Loucy (cell line): ENCODE measurements at regions not wholly inside any gene's neighbourhood (a gene's known extent, or its start where the extent isn't known, plus 50 kb on each side); places are given as distances from the start of the nearest gene placed in this dataset.

Experiments
- EZH2phosphoT487 ChIP-seq: fragments of 200-600 bp; IDR thresholded peaks from 2 replicates; pipeline ENCODE4 v1.6.1; 2018; ENCODE audit warnings: antibody characterized with exemption, mild to moderate bottlenecking, moderate library complexity, borderline replicate concordance
- TF ChIP-seq, protein P1 (sequence below): fragments of 200-600 bp; sonication (generic); conservative IDR thresholded peaks from 2 replicates; pipeline ENCODE4 v1.5.1; 2014; ENCODE audit warnings: mild to moderate bottlenecking, antibody characterized with exemption, low read length

DNA sequence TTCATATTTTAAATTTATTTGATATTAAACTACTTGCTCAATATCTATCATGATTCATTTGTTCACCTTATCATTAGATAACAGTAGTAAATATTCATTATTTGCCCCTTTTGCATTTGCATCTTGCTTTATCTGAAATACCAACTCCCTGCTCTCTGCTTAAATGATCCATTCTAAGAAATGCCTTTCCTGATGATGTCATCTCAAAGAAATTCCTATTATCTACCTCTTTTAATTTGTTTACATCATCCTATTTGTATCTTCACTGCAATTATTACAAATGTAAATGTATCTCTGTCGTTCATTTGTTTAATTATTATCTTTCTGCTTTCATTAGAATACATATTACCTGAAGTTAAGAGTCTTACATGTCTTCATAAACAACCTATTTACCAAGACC is 549.9 kb downstream of the CBLN2 start:
- TF ChIP-seq, protein P1, sequence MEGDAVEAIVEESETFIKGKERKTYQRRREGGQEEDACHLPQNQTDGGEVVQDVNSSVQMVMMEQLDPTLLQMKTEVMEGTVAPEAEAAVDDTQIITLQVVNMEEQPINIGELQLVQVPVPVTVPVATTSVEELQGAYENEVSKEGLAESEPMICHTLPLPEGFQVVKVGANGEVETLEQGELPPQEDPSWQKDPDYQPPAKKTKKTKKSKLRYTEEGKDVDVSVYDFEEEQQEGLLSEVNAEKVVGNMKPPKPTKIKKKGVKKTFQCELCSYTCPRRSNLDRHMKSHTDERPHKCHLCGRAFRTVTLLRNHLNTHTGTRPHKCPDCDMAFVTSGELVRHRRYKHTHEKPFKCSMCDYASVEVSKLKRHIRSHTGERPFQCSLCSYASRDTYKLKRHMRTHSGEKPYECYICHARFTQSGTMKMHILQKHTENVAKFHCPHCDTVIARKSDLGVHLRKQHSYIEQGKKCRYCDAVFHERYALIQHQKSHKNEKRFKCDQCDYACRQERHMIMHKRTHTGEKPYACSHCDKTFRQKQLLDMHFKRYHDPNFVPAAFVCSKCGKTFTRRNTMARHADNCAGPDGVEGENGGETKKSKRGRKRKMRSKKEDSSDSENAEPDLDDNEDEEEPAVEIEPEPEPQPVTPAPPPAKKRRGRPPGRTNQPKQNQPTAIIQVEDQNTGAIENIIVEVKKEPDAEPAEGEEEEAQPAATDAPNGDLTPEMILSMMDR: no peak
- no peak for TF ChIP-seq EZH2phosphoT487
